ENCODE measurements at regions not wholly inside any gene's neighbourhood (a gene's known extent, or its start where the extent isn't known, plus 50 kb on each side); places are given as distances from the start of the nearest gene placed in this dataset.

DNA sequence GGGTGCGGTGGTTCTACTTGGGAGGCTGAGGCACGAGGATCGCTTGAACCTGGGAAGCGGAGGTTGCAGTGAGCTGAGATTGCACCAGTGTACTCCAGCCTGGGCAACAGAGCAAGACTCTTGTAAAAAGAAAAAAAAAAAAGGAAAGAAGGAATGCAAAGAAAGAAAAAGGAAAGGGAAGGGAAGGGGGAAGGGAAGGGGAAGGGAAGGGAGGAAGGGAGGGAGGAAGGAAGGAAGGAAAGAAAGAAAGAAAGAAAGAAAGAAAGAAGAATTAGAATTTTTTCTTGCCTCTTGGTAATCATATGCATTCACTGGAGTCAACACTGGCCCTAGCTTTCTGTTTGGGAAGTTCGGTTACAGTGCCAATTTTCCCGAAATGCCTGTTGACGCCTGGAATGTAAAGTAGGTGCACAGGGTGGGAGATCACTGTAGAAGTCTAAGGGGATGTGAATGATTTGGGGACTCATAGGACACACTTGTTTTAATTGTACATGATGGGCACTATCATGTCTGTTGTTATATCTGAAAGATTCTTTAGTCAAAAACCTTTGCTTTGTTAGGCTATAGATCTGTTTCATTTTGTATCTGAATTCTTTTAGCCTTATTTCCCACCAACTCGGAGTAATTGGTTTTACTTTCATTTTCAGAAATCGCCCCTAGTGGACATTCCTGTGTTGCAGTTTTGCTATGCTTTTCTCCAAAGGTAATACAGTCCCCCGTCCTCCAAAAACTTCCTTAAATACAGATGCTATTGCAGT, 59.8 kb upstream of the MORC3 start (continued):
- TF ChIP-seq, protein P1, sequence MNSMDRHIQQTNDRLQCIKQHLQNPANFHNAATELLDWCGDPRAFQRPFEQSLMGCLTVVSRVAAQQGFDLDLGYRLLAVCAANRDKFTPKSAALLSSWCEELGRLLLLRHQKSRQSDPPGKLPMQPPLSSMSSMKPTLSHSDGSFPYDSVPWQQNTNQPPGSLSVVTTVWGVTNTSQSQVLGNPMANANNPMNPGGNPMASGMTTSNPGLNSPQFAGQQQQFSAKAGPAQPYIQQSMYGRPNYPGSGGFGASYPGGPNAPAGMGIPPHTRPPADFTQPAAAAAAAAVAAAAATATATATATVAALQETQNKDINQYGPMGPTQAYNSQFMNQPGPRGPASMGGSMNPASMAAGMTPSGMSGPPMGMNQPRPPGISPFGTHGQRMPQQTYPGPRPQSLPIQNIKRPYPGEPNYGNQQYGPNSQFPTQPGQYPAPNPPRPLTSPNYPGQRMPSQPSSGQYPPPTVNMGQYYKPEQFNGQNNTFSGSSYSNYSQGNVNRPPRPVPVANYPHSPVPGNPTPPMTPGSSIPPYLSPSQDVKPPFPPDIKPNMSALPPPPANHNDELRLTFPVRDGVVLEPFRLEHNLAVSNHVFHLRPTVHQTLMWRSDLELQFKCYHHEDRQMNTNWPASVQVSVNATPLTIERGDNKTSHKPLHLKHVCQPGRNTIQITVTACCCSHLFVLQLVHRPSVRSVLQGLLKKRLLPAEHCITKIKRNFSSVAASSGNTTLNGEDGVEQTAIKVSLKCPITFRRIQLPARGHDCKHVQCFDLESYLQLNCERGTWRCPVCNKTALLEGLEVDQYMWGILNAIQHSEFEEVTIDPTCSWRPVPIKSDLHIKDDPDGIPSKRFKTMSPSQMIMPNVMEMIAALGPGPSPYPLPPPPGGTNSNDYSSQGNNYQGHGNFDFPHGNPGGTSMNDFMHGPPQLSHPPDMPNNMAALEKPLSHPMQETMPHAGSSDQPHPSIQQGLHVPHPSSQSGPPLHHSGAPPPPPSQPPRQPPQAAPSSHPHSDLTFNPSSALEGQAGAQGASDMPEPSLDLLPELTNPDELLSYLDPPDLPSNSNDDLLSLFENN (IDR thresholded peaks at IDR 0.05; ENCODE audit: low read depth in 2 of 2, low read length in 2 of 2), result no peak
- no peak for TF ChIP-seq ZNF23 (CRISPR knock-in tag; IDR thresholded peaks at IDR 0.05)
- TF ChIP-seq, protein P2, sequence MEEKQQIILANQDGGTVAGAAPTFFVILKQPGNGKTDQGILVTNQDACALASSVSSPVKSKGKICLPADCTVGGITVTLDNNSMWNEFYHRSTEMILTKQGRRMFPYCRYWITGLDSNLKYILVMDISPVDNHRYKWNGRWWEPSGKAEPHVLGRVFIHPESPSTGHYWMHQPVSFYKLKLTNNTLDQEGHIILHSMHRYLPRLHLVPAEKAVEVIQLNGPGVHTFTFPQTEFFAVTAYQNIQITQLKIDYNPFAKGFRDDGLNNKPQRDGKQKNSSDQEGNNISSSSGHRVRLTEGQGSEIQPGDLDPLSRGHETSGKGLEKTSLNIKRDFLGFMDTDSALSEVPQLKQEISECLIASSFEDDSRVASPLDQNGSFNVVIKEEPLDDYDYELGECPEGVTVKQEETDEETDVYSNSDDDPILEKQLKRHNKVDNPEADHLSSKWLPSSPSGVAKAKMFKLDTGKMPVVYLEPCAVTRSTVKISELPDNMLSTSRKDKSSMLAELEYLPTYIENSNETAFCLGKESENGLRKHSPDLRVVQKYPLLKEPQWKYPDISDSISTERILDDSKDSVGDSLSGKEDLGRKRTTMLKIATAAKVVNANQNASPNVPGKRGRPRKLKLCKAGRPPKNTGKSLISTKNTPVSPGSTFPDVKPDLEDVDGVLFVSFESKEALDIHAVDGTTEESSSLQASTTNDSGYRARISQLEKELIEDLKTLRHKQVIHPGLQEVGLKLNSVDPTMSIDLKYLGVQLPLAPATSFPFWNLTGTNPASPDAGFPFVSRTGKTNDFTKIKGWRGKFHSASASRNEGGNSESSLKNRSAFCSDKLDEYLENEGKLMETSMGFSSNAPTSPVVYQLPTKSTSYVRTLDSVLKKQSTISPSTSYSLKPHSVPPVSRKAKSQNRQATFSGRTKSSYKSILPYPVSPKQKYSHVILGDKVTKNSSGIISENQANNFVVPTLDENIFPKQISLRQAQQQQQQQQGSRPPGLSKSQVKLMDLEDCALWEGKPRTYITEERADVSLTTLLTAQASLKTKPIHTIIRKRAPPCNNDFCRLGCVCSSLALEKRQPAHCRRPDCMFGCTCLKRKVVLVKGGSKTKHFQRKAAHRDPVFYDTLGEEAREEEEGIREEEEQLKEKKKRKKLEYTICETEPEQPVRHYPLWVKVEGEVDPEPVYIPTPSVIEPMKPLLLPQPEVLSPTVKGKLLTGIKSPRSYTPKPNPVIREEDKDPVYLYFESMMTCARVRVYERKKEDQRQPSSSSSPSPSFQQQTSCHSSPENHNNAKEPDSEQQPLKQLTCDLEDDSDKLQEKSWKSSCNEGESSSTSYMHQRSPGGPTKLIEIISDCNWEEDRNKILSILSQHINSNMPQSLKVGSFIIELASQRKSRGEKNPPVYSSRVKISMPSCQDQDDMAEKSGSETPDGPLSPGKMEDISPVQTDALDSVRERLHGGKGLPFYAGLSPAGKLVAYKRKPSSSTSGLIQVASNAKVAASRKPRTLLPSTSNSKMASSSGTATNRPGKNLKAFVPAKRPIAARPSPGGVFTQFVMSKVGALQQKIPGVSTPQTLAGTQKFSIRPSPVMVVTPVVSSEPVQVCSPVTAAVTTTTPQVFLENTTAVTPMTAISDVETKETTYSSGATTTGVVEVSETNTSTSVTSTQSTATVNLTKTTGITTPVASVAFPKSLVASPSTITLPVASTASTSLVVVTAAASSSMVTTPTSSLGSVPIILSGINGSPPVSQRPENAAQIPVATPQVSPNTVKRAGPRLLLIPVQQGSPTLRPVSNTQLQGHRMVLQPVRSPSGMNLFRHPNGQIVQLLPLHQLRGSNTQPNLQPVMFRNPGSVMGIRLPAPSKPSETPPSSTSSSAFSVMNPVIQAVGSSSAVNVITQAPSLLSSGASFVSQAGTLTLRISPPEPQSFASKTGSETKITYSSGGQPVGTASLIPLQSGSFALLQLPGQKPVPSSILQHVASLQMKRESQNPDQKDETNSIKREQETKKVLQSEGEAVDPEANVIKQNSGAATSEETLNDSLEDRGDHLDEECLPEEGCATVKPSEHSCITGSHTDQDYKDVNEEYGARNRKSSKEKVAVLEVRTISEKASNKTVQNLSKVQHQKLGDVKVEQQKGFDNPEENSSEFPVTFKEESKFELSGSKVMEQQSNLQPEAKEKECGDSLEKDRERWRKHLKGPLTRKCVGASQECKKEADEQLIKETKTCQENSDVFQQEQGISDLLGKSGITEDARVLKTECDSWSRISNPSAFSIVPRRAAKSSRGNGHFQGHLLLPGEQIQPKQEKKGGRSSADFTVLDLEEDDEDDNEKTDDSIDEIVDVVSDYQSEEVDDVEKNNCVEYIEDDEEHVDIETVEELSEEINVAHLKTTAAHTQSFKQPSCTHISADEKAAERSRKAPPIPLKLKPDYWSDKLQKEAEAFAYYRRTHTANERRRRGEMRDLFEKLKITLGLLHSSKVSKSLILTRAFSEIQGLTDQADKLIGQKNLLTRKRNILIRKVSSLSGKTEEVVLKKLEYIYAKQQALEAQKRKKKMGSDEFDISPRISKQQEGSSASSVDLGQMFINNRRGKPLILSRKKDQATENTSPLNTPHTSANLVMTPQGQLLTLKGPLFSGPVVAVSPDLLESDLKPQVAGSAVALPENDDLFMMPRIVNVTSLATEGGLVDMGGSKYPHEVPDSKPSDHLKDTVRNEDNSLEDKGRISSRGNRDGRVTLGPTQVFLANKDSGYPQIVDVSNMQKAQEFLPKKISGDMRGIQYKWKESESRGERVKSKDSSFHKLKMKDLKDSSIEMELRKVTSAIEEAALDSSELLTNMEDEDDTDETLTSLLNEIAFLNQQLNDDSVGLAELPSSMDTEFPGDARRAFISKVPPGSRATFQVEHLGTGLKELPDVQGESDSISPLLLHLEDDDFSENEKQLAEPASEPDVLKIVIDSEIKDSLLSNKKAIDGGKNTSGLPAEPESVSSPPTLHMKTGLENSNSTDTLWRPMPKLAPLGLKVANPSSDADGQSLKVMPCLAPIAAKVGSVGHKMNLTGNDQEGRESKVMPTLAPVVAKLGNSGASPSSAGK (IDR thresholded peaks at IDR 0.05), result peak; percentile 58; the same call in 1 of the 2 replicates
- no peak for TF ChIP-seq MCM3 (IDR thresholded peaks at IDR 0.05)
- TF ChIP-seq MEF2A (IDR thresholded peaks at IDR 0.05; ENCODE audit: control insufficient read depth, low read depth, low read length), result no peak
- peak; percentile 92 for TF ChIP-seq ZNF121 (CRISPR knock-in tag; conservative IDR thresholded peaks at IDR 0.05)
- TF ChIP-seq, protein P3, sequence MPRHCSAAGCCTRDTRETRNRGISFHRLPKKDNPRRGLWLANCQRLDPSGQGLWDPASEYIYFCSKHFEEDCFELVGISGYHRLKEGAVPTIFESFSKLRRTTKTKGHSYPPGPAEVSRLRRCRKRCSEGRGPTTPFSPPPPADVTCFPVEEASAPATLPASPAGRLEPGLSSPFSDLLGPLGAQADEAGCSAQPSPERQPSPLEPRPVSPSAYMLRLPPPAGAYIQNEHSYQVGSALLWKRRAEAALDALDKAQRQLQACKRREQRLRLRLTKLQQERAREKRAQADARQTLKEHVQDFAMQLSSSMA (CRISPR knock-in tag; IDR thresholded peaks at IDR 0.05), result no peak
- TF ChIP-seq ZNF224 (CRISPR knock-in tag; IDR thresholded peaks at IDR 0.05), result no peak
- peak; percentile 48; the same call in 1 of the 2 replicates for TF ChIP-seq TEAD4 (IDR thresholded peaks at IDR 0.05; ENCODE audit: low read length)
- TF ChIP-seq TEAD4 (CRISPR knock-in tag; IDR thresholded peaks at IDR 0.05; ENCODE audit: borderline replicate concordance), result no peak
- TF ChIP-seq NCOA1 (IDR thresholded peaks at IDR 0.05; ENCODE audit: low read depth), result no peak
- TF ChIP-seq TBP (optimal IDR thresholded peaks at IDR 0.05; ENCODE audit: low read depth, low read length), result no peak
- TF ChIP-seq PTTG1 (tag; IDR thresholded peaks at IDR 0.05; ENCODE audit: low read depth), result no peak

All from K562 (cell line).